ENCODE measurements at regions not wholly inside any gene's neighbourhood (a gene's known extent, or its start where the extent isn't known, plus 50 kb on each side); places are given as distances from the start of the nearest gene placed in this dataset.

DNA sequence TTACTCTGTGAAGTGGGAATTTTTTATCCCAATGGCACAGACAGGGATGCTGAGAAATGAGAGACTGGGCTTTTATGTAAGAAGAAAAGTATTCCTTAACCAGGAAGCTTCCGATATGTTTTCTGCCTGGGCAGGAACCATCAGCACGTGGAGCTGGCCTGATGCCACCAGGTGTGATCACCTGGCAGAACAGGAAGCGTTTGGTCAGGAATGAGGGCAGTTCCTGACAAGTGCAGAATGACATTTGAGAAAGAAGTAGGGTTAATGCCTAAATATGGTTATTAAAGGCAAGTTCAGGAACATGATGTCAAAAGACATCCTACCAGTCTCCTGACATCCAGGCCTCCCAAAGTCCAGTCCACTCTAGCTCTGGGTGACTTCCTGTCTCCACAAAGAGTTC, 210.3 kb downstream of the NUAK1 start:
- intact Hi-C loops (cut with micrococcal nuclease): no loop called here

DNA sequence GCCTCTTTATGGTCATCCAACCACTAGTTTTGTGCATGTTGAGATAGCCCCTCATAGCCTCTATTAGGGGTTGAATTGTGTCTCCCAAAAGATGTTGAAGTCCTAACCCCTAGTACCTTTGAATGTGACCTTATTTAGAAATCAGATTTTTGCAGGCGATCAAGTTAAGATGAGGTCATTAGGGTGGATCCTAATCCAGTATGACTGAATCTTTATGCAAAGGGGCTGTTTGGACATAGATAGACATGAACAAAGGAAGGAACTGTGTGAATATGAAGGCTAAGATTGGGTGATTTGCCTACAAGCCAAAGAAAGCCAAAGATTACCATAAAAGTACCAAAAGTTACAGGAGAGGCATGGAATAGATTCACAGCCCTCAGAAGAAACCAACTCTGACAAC, 209.6 kb downstream of the NUAK1 start:
- intact Hi-C loops (cut with micrococcal nuclease): no loop called here
- Histone ChIP-seq H3K4me1 (ENCODE audit: control insufficient read depth in 1 of 2, insufficient read depth in 2 of 2, low read length in 2 of 2) (no peaks in the 10 kb centered on the region), H3K27me3 (ENCODE audit: control insufficient read depth in 2 of 2, insufficient read depth in 2 of 2, low read length in 2 of 2) (no peaks in the 10 kb centered on the region), H2AFZ (ENCODE audit: insufficient read depth, low read depth, low read length, poor library complexity, severe bottlenecking) (no peak overlapping the region), H3K36me3 (replicated peaks in 1 of 2; ENCODE audit: control insufficient read depth in 1 of 2, insufficient read depth in 2 of 2, low read length in 2 of 2) (no peaks in the 10 kb centered on the region), H4K20me1 (ENCODE audit: insufficient read depth, low read length) (no peaks in the 10 kb centered on the region), H3K79me2 (ENCODE audit: insufficient read depth, low read length) (no peaks in the 10 kb centered on the region), H3K9me3 (replicated peaks in 1 of 2; ENCODE audit: control insufficient read depth in 1 of 2, insufficient read depth in 1 of 2, low read length in 2 of 2) (no peaks in the 10 kb centered on the region), H3K9ac (ENCODE audit: insufficient read depth, low read length, poor library complexity, severe bottlenecking) (no peak overlapping the region), H3K4me2 (replicated peaks; ENCODE audit: extremely low read depth, low read length, poor library complexity, severe bottlenecking) (no peak overlapping the region), H3K27ac (ENCODE audit: low read depth in 1 of 2, low read length in 2 of 2) (no peak overlapping the region), H3K4me3 (replicated peaks in 1 of 3; ENCODE audit: low read depth in 2 of 3, low read length in 3 of 3) (no peak overlapping the region)
- H3K27ac Mint-ChIP-seq: no peak overlapping the region
- no peaks in the 10 kb centered on the region for H3K4me1 Mint-ChIP-seq
- no peak for TF ChIP-seq CTCF (IDR thresholded peaks at IDR 0.05)
- no peak overlapping the region for H3K4me3 Mint-ChIP-seq
- no peak for DNase-seq
- WGBS (ENCODE audit: insufficient coverage): 100% methylated on average over 1 of the region's 1 CpG
- no peaks in the 10 kb centered on the region for H3K36me3 Mint-ChIP-seq
- peaks cover 0 to 5% (median 4%) of the 10 kb centered on the region in 7 donors for H3K9me3 Mint-ChIP-seq
- peaks cover 0 to 9% (median 0%) of the 10 kb centered on the region in 3 donors for H3K27me3 Mint-ChIP-seq (ENCODE audit: low read depth in 3 of 3)

More for the DNA sequence above, 210.3 kb downstream of the NUAK1 start:
- H3K4me3 Mint-ChIP-seq: no peak overlapping the region
- H3K9me3 ChIP-seq (replicated peaks in 1 of 2; ENCODE audit: control insufficient read depth in 1 of 2, insufficient read depth in 1 of 2, low read length in 2 of 2): no peaks in the 10 kb centered on the region
- no peak overlapping the region for H3K9ac ChIP-seq (ENCODE audit: insufficient read depth, low read length, poor library complexity, severe bottlenecking)
- H3K4me3 ChIP-seq (replicated peaks in 1 of 3; ENCODE audit: low read depth in 2 of 3, low read length in 3 of 3): no peak overlapping the region
- 83% methylated on average over 2 of the region's 3 CpGs for WGBS (ENCODE audit: insufficient coverage)
- TF ChIP-seq CTCF (IDR thresholded peaks at IDR 0.05): no peak
- H4K20me1 ChIP-seq (ENCODE audit: insufficient read depth, low read length): no peaks in the 10 kb centered on the region
- H3K27me3 ChIP-seq (ENCODE audit: control insufficient read depth in 2 of 2, insufficient read depth in 2 of 2, low read length in 2 of 2): no peaks in the 10 kb centered on the region
- H3K27me3 Mint-ChIP-seq (ENCODE audit: low read depth in 3 of 3): peaks cover 0 to 6% (median 0%) of the 10 kb centered on the region in 3 donors
- H3K79me2 ChIP-seq (ENCODE audit: insufficient read depth, low read length): no peaks in the 10 kb centered on the region
- DNase-seq: no peak
- no peak overlapping the region for H3K27ac Mint-ChIP-seq
- H3K36me3 ChIP-seq (replicated peaks in 1 of 2; ENCODE audit: control insufficient read depth in 1 of 2, insufficient read depth in 2 of 2, low read length in 2 of 2): no peaks in the 10 kb centered on the region
- H3K36me3 Mint-ChIP-seq: no peaks in the 10 kb centered on the region
- H3K9me3 Mint-ChIP-seq: peaks cover 0 to 5% (median 3%) of the 10 kb centered on the region in 7 donors
- no peak overlapping the region for H2AFZ ChIP-seq (ENCODE audit: insufficient read depth, low read depth, low read length, poor library complexity, severe bottlenecking)
- H3K4me1 ChIP-seq (ENCODE audit: control insufficient read depth in 1 of 2, insufficient read depth in 2 of 2, low read length in 2 of 2): no peaks in the 10 kb centered on the region
- no peak overlapping the region for H3K4me2 ChIP-seq (replicated peaks; ENCODE audit: extremely low read depth, low read length, poor library complexity, severe bottlenecking)
- no peaks in the 10 kb centered on the region for H3K4me1 Mint-ChIP-seq
- no peak overlapping the region for H3K27ac ChIP-seq (ENCODE audit: low read depth in 1 of 2, low read length in 2 of 2)
